Ovary (tissue), 7 donors: ENCODE measurements at regions not wholly inside any gene's neighbourhood (a gene's known extent, or its start where the extent isn't known, plus 50 kb on each side); places are given as distances from the start of the nearest gene placed in this dataset.

Experiments used
- DNase-seq, 5 donors: peaks; one replicate each; pipeline ENCODE4 v3.0.0-alpha.2; 2019 to 2020
- H3K27ac ChIP-seq, 2 donors: fragments of 200-600 bp; one replicate each; pipeline versions ENCODE4 v1.5.1 to v1.8.0; 2019 to 2022
- H3K27me3 ChIP-seq: fragments of 200-600 bp; one replicate; pipeline ENCODE4 v1.8.0; 2022
- H3K36me3 ChIP-seq: fragments of 200-600 bp; sonication (generic); one replicate; pipeline ENCODE4 v1.5.1; 2019
- H3K4me1 ChIP-seq: one replicate; pipeline ENCODE4 v1.8.1; 2013; ENCODE audit warnings: mild to moderate bottlenecking, moderate library complexity; ENCODE audit not compliant: insufficient read depth
- H3K4me3 ChIP-seq: fragments of 200-600 bp; sonication (generic); one replicate; pipeline ENCODE4 v1.5.1; 2017
- H3K9me3 ChIP-seq, 2 donors: fragments of 200-600 bp in 1 of 2; sonication (generic) in 1 of 2; one replicate each; pipeline versions ENCODE4 v1.5.1 to v1.8.1; 2013 to 2019; ENCODE audit warnings: mild to moderate bottlenecking in 1 of 2, moderate library complexity in 1 of 2
- EP300 ChIP-seq: sonication (generic); formaldehyde crosslinking; IDR thresholded peaks from one replicate; pipeline ENCODE4 v1.6.1; 2017; ENCODE audit warnings: antibody characterized with exemption
- POLR2A ChIP-seq: fragments of 450-650 bp; IDR thresholded peaks from one replicate; pipeline ENCODE4 v1.6.1; 2017; ENCODE audit warnings: antibody characterized with exemption, mild to moderate bottlenecking, moderate library complexity
- WGBS, 3 donors: extraction: QIAGEN DNeasy Blood & Tissue Kit in 1 of 3; methylation state at CpG; one replicate each; pipeline versions ENCODE4 v1.1.5 to v1.1.7; 2013 to 2017; 5-methylcytosine and 5-hydroxymethylcytosine counted together
- intact Hi-C, 4 donors: fragments of 100-400 bp; cut with DNase I; formaldehyde crosslinking; loops; one replicate each; pipeline versions ENCODE4 v1.11.0 to v1.15.1; 2022 to 2023
- TF ChIP-seq, protein P1 (sequence below), 3 donors: fragments of 450-650 bp in 2 of 3; fragments of 200-600 bp in 1 of 3; IDR thresholded peaks; one replicate each; pipeline versions ENCODE4 v1.5.1 to v1.8.0; 2016 to 2022; ENCODE audit warnings: antibody characterized with exemption in 3 of 3, mild to moderate bottlenecking in 1 of 3
- donor health status: DM: no; HTN: no; CAD: no; lungs with moderate emphysema.
- donor health status: DM: no; HTN: no; CAD: no.
- donor health status: Bipolar disorder and iron deficiency.
- donor health status: DM: no; HTN: no; CAD: no.
- donor health status: DM: yes; HTN: yes; CAD: no.

- H3K27ac ChIP-seq, result no peak overlapping the region
- H3K4me1 ChIP-seq, result no peaks in the 10 kb centered on the region
- no peaks in the 10 kb centered on the region for H3K36me3 ChIP-seq
- WGBS, 3 donors, result 79 to 83% (median 81%) methylated on average over 8 of the region's 8 CpGs
- H3K9me3 ChIP-seq, result no peaks in the 10 kb centered on the region
- DNase-seq, result no peak
- intact Hi-C loops, result no loop called here
- no peaks in the 10 kb centered on the region for H3K27me3 ChIP-seq
- TF ChIP-seq, protein P1, sequence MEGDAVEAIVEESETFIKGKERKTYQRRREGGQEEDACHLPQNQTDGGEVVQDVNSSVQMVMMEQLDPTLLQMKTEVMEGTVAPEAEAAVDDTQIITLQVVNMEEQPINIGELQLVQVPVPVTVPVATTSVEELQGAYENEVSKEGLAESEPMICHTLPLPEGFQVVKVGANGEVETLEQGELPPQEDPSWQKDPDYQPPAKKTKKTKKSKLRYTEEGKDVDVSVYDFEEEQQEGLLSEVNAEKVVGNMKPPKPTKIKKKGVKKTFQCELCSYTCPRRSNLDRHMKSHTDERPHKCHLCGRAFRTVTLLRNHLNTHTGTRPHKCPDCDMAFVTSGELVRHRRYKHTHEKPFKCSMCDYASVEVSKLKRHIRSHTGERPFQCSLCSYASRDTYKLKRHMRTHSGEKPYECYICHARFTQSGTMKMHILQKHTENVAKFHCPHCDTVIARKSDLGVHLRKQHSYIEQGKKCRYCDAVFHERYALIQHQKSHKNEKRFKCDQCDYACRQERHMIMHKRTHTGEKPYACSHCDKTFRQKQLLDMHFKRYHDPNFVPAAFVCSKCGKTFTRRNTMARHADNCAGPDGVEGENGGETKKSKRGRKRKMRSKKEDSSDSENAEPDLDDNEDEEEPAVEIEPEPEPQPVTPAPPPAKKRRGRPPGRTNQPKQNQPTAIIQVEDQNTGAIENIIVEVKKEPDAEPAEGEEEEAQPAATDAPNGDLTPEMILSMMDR (IDR thresholded peaks at IDR 0.05), result no peak
- TF ChIP-seq POLR2A (no peak), EP300 (no peak)
- H3K4me3 ChIP-seq, result no peak overlapping the region
These were observed 973.3 kb downstream of the BCL11B start for GRCh38 chr14:98298481-98299244.

DNA sequence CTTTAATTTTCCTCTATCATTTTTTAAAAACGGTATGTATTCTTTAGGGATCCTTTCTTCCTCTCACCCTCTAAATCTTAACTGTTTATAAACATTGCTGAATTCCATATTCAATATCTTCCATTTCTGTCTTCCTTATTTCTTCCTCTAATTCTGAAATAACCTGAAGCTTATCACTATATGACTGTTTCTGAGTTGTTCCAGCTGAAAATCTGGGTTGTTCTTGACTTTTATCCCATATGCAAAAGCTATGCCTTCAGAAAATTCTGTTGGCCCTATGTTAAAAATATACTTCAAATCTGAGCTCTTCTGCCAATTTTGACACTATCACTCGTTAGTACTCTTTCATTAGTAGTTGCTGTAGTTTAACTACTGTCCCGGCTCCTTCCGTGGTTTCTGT, 970.3 kb downstream of the BCL11B start:
- no peaks in the 10 kb centered on the region for H3K4me1 ChIP-seq
- intact Hi-C loops, result no loop called here
- no peak for DNase-seq
- TF ChIP-seq EP300 (no peak), POLR2A (no peak)
- TF ChIP-seq, protein P1 (IDR thresholded peaks at IDR 0.05), result no peak
- no peaks in the 10 kb centered on the region for H3K27me3 ChIP-seq
- H3K4me3 ChIP-seq, result no peak overlapping the region
- H3K36me3 ChIP-seq, result no peaks in the 10 kb centered on the region
- 51 to 62% (median 60%) methylated on average over 4 of the region's 4 CpGs for WGBS, 3 donors
- H3K27ac ChIP-seq, result no peak overlapping the region
- no peaks in the 10 kb centered on the region for H3K9me3 ChIP-seq

DNA sequence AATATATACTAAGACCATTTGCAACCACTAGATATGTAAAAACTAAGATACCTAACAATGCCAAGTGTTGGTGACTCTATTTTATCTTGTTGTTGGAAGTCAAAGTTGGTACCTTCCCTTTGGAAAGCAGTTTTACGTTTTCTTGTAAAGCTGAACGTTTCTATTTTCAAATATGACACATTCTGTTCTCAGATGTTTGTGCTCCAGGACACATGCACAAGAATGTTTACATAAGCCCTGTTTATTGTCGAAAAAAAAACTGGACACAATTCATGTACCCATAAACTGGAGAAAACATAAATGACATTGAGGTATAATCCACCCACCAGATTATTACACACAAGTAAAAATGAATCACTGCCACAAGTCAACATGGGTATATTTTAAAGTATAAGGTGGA, 967.4 kb downstream of the BCL11B start:
- 69 to 84% (median 69%) methylated on average over 3 of the region's 3 CpGs for WGBS, 3 donors
- no peak for DNase-seq

DNA sequence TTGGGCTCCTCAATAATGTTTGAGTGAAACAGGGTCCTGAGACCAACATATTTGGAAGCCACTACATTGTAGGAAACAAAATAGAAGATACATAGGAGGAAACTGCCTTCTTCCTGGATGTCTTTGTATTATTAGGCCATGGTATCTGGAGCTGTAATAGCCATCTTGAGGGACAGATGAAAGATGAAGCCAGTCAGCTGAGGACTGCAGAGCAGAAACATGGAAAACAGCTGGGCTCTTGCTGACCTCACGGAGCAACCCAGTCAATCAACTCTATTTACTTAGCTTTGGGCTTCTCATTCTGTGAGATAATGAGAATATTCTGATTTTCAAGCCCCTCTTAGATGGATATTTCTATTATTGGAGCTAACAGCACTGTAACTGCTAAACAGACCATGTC, 962.4 kb downstream of the BCL11B start:
- no peak for TF ChIP-seq EP300
- no peaks in the 10 kb centered on the region for H3K9me3 ChIP-seq
- H3K36me3 ChIP-seq, result no peaks in the 10 kb centered on the region
- intact Hi-C loops, result no loop called here
- no peak overlapping the region for H3K27ac ChIP-seq
- H3K4me1 ChIP-seq, result no peaks in the 10 kb centered on the region
- no peak for DNase-seq
- H3K4me3 ChIP-seq, result no peak overlapping the region
- WGBS, 3 donors, result 35 to 80% (median 56%) methylated on average over 1 of the region's 1 CpG
- H3K27me3 ChIP-seq, result no peaks in the 10 kb centered on the region

More for the DNA sequence above, 967.4 kb downstream of the BCL11B start:
- Histone ChIP-seq H3K36me3 (no peaks in the 10 kb centered on the region), H3K4me1 (no peaks in the 10 kb centered on the region), H3K9me3 (no peaks in the 10 kb centered on the region), H3K27ac (no peak overlapping the region), H3K27me3 (no peaks in the 10 kb centered on the region), H3K4me3 (no peak overlapping the region)
- intact Hi-C loops, result no loop called here
- TF ChIP-seq EP300, result no peak
- TF ChIP-seq, protein P1 (IDR thresholded peaks at IDR 0.05), result no peak
- no peak for TF ChIP-seq POLR2A

DNA sequence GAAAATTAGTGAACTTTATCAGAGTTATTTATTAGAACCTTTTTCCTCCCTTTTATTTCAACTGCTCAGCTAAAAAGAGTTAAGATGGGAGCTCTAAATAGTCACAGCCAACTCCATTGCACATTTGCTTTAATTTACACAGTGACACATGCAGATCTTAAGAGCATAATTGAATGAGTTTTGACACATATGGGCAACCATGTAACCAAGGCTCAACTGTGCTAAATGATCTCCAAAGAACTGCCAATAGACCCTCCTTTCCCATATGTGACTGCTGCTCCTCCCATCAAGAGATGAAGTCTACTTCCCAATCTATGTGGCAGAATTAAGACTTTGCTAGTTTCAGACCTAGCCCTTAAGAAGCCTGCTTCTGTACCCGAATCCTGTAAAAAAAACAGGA, 960.0 kb downstream of the BCL11B start:
- intact Hi-C loops, result no loop called here
- Histone ChIP-seq H3K27ac (no peak overlapping the region), H3K36me3 (no peaks in the 10 kb centered on the region), H3K4me3 (no peak overlapping the region), H3K27me3 (no peaks in the 10 kb centered on the region), H3K4me1 (no peaks in the 10 kb centered on the region), H3K9me3 (no peaks in the 10 kb centered on the region)
- 63 to 71% (median 67%) methylated on average over 1 of the region's 1 CpG for WGBS, 3 donors
- DNase-seq, result no peak
- TF ChIP-seq EP300 (no peak), POLR2A (no peak)
- TF ChIP-seq, protein P1 (IDR thresholded peaks at IDR 0.05), result no peak
